Colonic mucosa (tissue), 4 donors: ENCODE measurements at regions not wholly inside any gene's neighbourhood (a gene's known extent, or its start where the extent isn't known, plus 50 kb on each side); places are given as distances from the start of the nearest gene placed in this dataset.

Experiments used
- DNase-seq: peaks from one replicate; pipeline ENCODE4 v3.0.0-alpha.2; 2020
- H3K27ac ChIP-seq: fragments of 200-600 bp; one replicate; pipeline ENCODE4 v1.8.0; 2021
- H3K27me3 ChIP-seq: fragments of 200-600 bp; one replicate; pipeline ENCODE4 v1.8.0; 2021
- H3K36me3 ChIP-seq: fragments of 200-600 bp; one replicate; pipeline ENCODE4 v1.8.0; 2021
- H3K4me1 ChIP-seq: fragments of 200-600 bp; one replicate; pipeline ENCODE4 v1.8.0; 2021; ENCODE audit warnings: mild to moderate bottlenecking
- H3K4me3 ChIP-seq: fragments of 200-600 bp; one replicate; pipeline ENCODE4 v1.8.0; 2021
- H3K9ac ChIP-seq, 2 donors: one replicate each; pipeline ENCODE4 v1.7.0; 2013; ENCODE audit warnings: control low read depth in 2 of 2, low read depth in 2 of 2, low read length in 2 of 2
- H3K9me3 ChIP-seq: fragments of 200-600 bp; one replicate; pipeline ENCODE4 v1.8.0; 2021
- intact Hi-C: fragments of 100-400 bp; cut with DNase I; formaldehyde crosslinking; loops from one replicate; pipeline ENCODE4 v1.14.1; 2022
- TF ChIP-seq, protein P1 (sequence below): fragments of 200-600 bp; IDR thresholded peaks from one replicate; pipeline ENCODE4 v1.8.0; 2022; ENCODE audit warnings: antibody characterized with exemption, mild to moderate bottlenecking
- donor health status: healthy.
- donor health status: DM: no; HTN: no; CAD: no.
- donor health status: DM: no; HTN: no; CAD: no.

GRCh38 chr12:17197971-17198370 is 592.0 kb upstream of the LMO3 start:
- H3K27me3 ChIP-seq: no peaks in the 10 kb centered on the region
- no peak for DNase-seq
- intact Hi-C loops: no loop called here
- TF ChIP-seq, protein P1, sequence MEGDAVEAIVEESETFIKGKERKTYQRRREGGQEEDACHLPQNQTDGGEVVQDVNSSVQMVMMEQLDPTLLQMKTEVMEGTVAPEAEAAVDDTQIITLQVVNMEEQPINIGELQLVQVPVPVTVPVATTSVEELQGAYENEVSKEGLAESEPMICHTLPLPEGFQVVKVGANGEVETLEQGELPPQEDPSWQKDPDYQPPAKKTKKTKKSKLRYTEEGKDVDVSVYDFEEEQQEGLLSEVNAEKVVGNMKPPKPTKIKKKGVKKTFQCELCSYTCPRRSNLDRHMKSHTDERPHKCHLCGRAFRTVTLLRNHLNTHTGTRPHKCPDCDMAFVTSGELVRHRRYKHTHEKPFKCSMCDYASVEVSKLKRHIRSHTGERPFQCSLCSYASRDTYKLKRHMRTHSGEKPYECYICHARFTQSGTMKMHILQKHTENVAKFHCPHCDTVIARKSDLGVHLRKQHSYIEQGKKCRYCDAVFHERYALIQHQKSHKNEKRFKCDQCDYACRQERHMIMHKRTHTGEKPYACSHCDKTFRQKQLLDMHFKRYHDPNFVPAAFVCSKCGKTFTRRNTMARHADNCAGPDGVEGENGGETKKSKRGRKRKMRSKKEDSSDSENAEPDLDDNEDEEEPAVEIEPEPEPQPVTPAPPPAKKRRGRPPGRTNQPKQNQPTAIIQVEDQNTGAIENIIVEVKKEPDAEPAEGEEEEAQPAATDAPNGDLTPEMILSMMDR: no peak
- H3K9me3 ChIP-seq: no peaks in the 10 kb centered on the region
- no peak overlapping the region for H3K27ac ChIP-seq
- no peaks in the 10 kb centered on the region for H3K36me3 ChIP-seq
- H3K4me1 ChIP-seq: no peaks in the 10 kb centered on the region
- H3K4me3 ChIP-seq: no peak overlapping the region
- no peak overlapping the region for H3K9ac ChIP-seq

DNA sequence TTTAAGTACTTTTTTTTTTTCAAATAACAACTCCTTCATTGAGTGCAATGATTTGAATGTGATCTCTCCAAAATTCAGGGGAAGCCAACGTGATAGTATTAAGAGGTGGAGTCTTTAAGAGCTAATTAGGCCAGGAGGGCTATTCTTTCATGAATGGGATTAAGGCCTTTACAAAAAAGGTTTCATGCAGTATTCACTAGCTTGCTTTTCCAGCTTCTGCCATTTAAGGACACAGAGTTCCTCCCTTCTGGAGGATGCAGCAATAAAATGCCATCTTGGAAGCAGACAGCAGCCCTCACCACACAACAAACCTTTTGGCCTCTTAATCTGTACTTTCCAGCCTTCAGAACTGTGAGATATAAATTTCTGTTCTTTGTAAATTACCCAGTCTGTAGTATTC is 586.8 kb upstream of the LMO3 start:
- Histone ChIP-seq H3K9ac (no peak overlapping the region), H3K4me3 (no peak overlapping the region), H3K9me3 (no peaks in the 10 kb centered on the region), H3K36me3 (no peaks in the 10 kb centered on the region), H3K4me1 (no peaks in the 10 kb centered on the region), H3K27ac (no peak overlapping the region), H3K27me3 (no peaks in the 10 kb centered on the region)
- intact Hi-C loops: no loop called here
- DNase-seq: no peak
- TF ChIP-seq, protein P1: no peak

- no peak overlapping the region for H3K4me3 ChIP-seq
- DNase-seq: no peak
- H3K27me3 ChIP-seq: no peaks in the 10 kb centered on the region
- TF ChIP-seq, protein P1: no peak
- H3K9me3 ChIP-seq: no peaks in the 10 kb centered on the region
- no peak overlapping the region for H3K9ac ChIP-seq
- H3K27ac ChIP-seq: no peak overlapping the region
- no peaks in the 10 kb centered on the region for H3K4me1 ChIP-seq
- no peaks in the 10 kb centered on the region for H3K36me3 ChIP-seq
- intact Hi-C loops: no loop called here
Observed at GRCh38 chr12:17169726-17170471, 563.9 kb upstream of the LMO3 start.

DNA sequence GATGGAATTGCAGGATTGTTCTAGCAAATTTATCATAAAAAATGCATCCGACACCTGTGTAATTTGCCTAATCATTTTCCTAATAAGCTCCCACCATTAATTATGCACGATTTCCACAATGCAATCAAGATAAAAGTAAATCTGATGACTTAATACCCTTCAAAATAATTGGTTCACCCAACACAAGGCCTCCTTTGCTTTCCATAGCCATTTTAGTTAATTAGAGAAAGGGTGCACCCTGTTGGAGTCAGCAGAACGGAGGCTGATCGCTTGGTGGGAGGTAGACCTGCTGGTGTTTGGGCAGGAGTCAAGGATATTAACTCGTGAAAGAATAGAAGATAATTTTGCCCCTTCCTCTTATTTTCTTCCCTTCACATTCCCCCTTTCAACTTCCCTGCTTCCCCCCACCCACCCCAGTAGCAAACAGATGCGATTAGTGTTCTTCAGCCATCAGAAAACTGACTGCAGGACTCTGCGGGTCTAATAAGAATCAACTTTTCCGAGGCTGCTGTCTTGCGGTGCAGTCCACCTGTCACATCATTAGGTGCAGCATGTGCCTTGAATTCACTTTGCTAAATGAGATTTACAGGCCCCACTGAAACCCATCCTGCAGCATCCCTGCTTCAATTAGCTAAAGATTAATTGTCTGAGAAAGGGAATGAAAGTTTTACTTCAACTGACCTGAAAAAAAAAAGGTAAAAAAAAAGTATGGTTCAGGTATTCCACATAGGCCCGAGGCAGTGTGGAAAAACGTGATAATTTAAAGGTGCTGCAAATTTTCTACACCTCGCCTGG is 553.7 kb upstream of the LMO3 start:
- Histone ChIP-seq H3K4me3 (no peak overlapping the region), H3K9me3 (no peaks in the 10 kb centered on the region), H3K36me3 (no peaks in the 10 kb centered on the region), H3K4me1 (no peaks in the 10 kb centered on the region), H3K27ac (no peak overlapping the region), H3K9ac (no peak overlapping the region), H3K27me3 (no peaks in the 10 kb centered on the region)
- intact Hi-C loops: no loop called here
- no peak for DNase-seq
- TF ChIP-seq, protein P1: no peak

GRCh38 chr12:17158201-17158600 is 552.2 kb upstream of the LMO3 start:
- H3K9me3 ChIP-seq: no peaks in the 10 kb centered on the region
- no peak overlapping the region for H3K9ac ChIP-seq
- no peak overlapping the region for H3K27ac ChIP-seq
- no peak overlapping the region for H3K4me3 ChIP-seq
- no peak for DNase-seq
- H3K36me3 ChIP-seq: no peaks in the 10 kb centered on the region
- intact Hi-C loops: no loop called here
- TF ChIP-seq, protein P1: no peak
- H3K27me3 ChIP-seq: no peaks in the 10 kb centered on the region
- no peaks in the 10 kb centered on the region for H3K4me1 ChIP-seq
